ENCODE measurements at regions not wholly inside any gene's neighbourhood (a gene's known extent, or its start where the extent isn't known, plus 50 kb on each side); places are given as distances from the start of the nearest gene placed in this dataset.

- TF ChIP-seq CTCF (IDR thresholded peaks at IDR 0.05): no peak
- H3K27me3 ChIP-seq: no peaks in the 10 kb centered on the region
- intact Hi-C loops (cut with DNase I): no loop called here
- no peak overlapping the region for H3K27ac ChIP-seq
- 87 to 91% methylated on average over 7 of the region's 7 CpGs for WGBS, 2 donors
- no peak for DNase-seq
- FAIRE-seq: no peak
- no peaks in the 10 kb centered on the region for H3K9me3 ChIP-seq
- H3K4me3 ChIP-seq: no peak overlapping the region
- no peaks in the 10 kb centered on the region for H3K36me3 ChIP-seq
- ATAC-seq: no peak
- no peaks in the 10 kb centered on the region for H3K4me1 ChIP-seq
These were observed 271.3 kb upstream of the RGMA start for GRCh38 chr15:93360318-93360717.

GRCh38 chr15:93359425-93360131, 270.6 kb upstream of the RGMA start:
- no peak for TF ChIP-seq CTCF (IDR thresholded peaks at IDR 0.05)
- H3K36me3 ChIP-seq: no peaks in the 10 kb centered on the region
- H3K4me3 ChIP-seq: no peak overlapping the region
- no peak for FAIRE-seq
- peak overlapping the region in 1 of 4 donors; percentile 7 for H3K27ac ChIP-seq
- intact Hi-C loops (cut with DNase I): no loop called here
- no peaks in the 10 kb centered on the region for H3K9me3 ChIP-seq
- peak in 3 of 4 donors; percentile 52 to 78 (median 75) for ATAC-seq
- H3K4me1 ChIP-seq: no peaks in the 10 kb centered on the region
- no peaks in the 10 kb centered on the region for H3K27me3 ChIP-seq
- peak in 1 of 6 donors; percentile 69 for DNase-seq
- WGBS, 2 donors: 68 to 81% methylated on average over 15 of the region's 15 CpGs

- peak in 1 of 4 donors; percentile 13 for ATAC-seq
These were observed 270.0 kb upstream of the RGMA start for GRCh38 chr15:93359060-93359408.

GRCh38 chr15:93358166-93359059, 269.4 kb upstream of the RGMA start:
- Histone ChIP-seq H3K27me3 (no peaks in the 10 kb centered on the region), H3K4me1 (no peaks in the 10 kb centered on the region), H3K4me3 (no peak overlapping the region), H3K36me3 (no peaks in the 10 kb centered on the region), H3K27ac (no peak overlapping the region), H3K9me3 (no peaks in the 10 kb centered on the region)
- 92 to 93% methylated on average over 19 of the region's 19 CpGs for WGBS, 2 donors
- ATAC-seq (no peak), DNase-seq (no peak), FAIRE-seq (no peak)
- intact Hi-C loops (cut with DNase I): no loop called here
- no peak for TF ChIP-seq CTCF (IDR thresholded peaks at IDR 0.05)

More at GRCh38 chr15:93359060-93359408, 270.0 kb upstream of the RGMA start:
- DNase-seq (no peak), FAIRE-seq (no peak)
- Histone ChIP-seq H3K4me3 (no peak overlapping the region), H3K9me3 (no peaks in the 10 kb centered on the region), H3K36me3 (no peaks in the 10 kb centered on the region), H3K27me3 (no peaks in the 10 kb centered on the region), H3K4me1 (no peaks in the 10 kb centered on the region), H3K27ac (no peak overlapping the region)
- intact Hi-C loops (cut with DNase I): no loop called here
- WGBS, 2 donors: 63 to 95% methylated on average over 6 of the region's 6 CpGs
- no peak for TF ChIP-seq CTCF (IDR thresholded peaks at IDR 0.05)
